Natural killer cell (primary cell): ENCODE measurements at regions not wholly inside any gene's neighbourhood (a gene's known extent, or its start where the extent isn't known, plus 50 kb on each side); places are given as distances from the start of the nearest gene placed in this dataset.

Source experiments
- ATAC-seq, 3 donors: fragments of 150-1000 bp in 2 of 3; fragments of 200-7000 bp in 1 of 3; cut with Tn5 transposase; 1 replicate in 1 of 3; 2 replicates in 2 of 3; pipeline ENCODE4 v1.10.0; 2021; ENCODE audit warnings: mild to moderate bottlenecking in 2 of 3, moderate library complexity in 2 of 3
- DNase-seq, 2 donors: peaks; one replicate each; pipeline versions ENCODE4 v3.0.0 to v3.0.0-alpha.2; 2013 to 2021; ENCODE audit warnings: mixed read lengths in 1 of 2
- H3K27ac ChIP-seq: one replicate; pipeline ENCODE4 v1.5.1; 2013; ENCODE audit warnings: mild to moderate bottlenecking, low read length
- H3K27me3 ChIP-seq: one replicate; pipeline ENCODE4 v1.6.1; 2013; ENCODE audit warnings: low read length; ENCODE audit not compliant: control insufficient read depth, insufficient read depth
- H3K36me3 ChIP-seq: one replicate; pipeline ENCODE4 v1.6.1; 2013; ENCODE audit warnings: low read length; ENCODE audit not compliant: control insufficient read depth, insufficient read depth
- H3K4me1 ChIP-seq: one replicate; pipeline ENCODE4 v1.6.1; 2013; ENCODE audit warnings: low read length; ENCODE audit not compliant: control insufficient read depth, insufficient read depth
- H3K4me3 ChIP-seq: one replicate; pipeline ENCODE4 v1.5.1; 2013; ENCODE audit warnings: low read length
- H3K9me3 ChIP-seq: one replicate; pipeline ENCODE4 v1.6.1; 2013; ENCODE audit warnings: low read length; ENCODE audit not compliant: control insufficient read depth, insufficient read depth
- H3K27ac Mint-ChIP-seq, 2 donors: one replicate each; pipeline ENCODE4 v1.8.0; 2022; ENCODE audit warnings: mild to moderate bottlenecking in 2 of 2, mixed read lengths in 2 of 2, moderate library complexity in 1 of 2
- H3K27me3 Mint-ChIP-seq, 2 donors: one replicate each; pipeline ENCODE4 v1.8.0; 2022; ENCODE audit warnings: low read depth in 2 of 2, mixed read lengths in 2 of 2
- H3K36me3 Mint-ChIP-seq: one replicate; pipeline ENCODE4 v1.8.0; 2022; ENCODE audit warnings: mixed read lengths
- H3K4me1 Mint-ChIP-seq, 2 donors: one replicate each; pipeline ENCODE4 v1.8.0; 2022; ENCODE audit warnings: mixed read lengths in 2 of 2
- H3K4me3 Mint-ChIP-seq: one replicate; pipeline ENCODE4 v1.8.0; 2022; ENCODE audit warnings: mild to moderate bottlenecking, moderate library complexity, mixed read lengths
- H3K9me3 Mint-ChIP-seq, 2 donors: one replicate each; pipeline ENCODE4 v1.8.0; 2022; ENCODE audit warnings: mixed read lengths in 2 of 2
- WGBS: methylation state at CpG from one replicate; pipeline ENCODE4 v1.1.7; 2013; ENCODE audit warnings: missing lambda C conversion rate; ENCODE audit not compliant: insufficient coverage; 5-methylcytosine and 5-hydroxymethylcytosine counted together
- intact Hi-C: fragments of 100-400 bp; cut with micrococcal nuclease; formaldehyde crosslinking; loops from one replicate; pipeline ENCODE4 v1.14.2; 2022
- TF ChIP-seq, protein P1 (sequence below): fragments of 200-600 bp; IDR thresholded peaks from one replicate; pipeline ENCODE4 v1.8.0; 2022; ENCODE audit warnings: antibody characterized with exemption

DNA sequence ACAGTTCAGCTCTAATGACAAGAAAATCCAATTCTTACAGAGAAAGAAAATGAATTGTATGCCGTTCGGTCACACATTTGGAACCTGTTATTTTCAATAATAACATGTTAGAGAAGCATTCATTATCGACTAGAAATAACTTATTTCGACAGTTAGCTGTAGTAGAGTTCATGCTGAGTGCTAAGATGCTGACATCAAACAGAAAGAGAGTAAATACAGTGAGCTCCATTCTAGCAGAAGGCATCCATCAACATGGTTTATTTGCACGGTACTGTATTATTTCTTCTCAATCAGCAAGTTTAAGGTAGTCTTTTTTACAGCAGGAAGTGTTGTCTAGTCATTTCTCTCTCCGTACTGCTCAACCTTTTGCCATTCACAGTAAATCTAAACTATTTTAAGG lies 732.1 kb downstream of the STIM2 start:
- Histone ChIP-seq H3K4me3 (no peak overlapping the region), H3K27me3 (no peaks in the 10 kb centered on the region), H3K9me3 (no peaks in the 10 kb centered on the region), H3K4me1 (no peaks in the 10 kb centered on the region), H3K27ac (no peak overlapping the region), H3K36me3 (no peaks in the 10 kb centered on the region)
- H3K4me1 Mint-ChIP-seq, result no peaks in the 10 kb centered on the region
- H3K27me3 Mint-ChIP-seq, result no peaks in the 10 kb centered on the region
- H3K27ac Mint-ChIP-seq, result no peak overlapping the region
- no peak overlapping the region for H3K4me3 Mint-ChIP-seq
- H3K36me3 Mint-ChIP-seq, result no peaks in the 10 kb centered on the region
- ATAC-seq (no peak), DNase-seq (no peak)
- WGBS, result 91% methylated on average over 6 of the region's 6 CpGs
- intact Hi-C loops, result no loop called here
- peaks cover 0 to 6% of the 10 kb centered on the region in 2 donors for H3K9me3 Mint-ChIP-seq
- TF ChIP-seq, protein P1, sequence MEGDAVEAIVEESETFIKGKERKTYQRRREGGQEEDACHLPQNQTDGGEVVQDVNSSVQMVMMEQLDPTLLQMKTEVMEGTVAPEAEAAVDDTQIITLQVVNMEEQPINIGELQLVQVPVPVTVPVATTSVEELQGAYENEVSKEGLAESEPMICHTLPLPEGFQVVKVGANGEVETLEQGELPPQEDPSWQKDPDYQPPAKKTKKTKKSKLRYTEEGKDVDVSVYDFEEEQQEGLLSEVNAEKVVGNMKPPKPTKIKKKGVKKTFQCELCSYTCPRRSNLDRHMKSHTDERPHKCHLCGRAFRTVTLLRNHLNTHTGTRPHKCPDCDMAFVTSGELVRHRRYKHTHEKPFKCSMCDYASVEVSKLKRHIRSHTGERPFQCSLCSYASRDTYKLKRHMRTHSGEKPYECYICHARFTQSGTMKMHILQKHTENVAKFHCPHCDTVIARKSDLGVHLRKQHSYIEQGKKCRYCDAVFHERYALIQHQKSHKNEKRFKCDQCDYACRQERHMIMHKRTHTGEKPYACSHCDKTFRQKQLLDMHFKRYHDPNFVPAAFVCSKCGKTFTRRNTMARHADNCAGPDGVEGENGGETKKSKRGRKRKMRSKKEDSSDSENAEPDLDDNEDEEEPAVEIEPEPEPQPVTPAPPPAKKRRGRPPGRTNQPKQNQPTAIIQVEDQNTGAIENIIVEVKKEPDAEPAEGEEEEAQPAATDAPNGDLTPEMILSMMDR, result no peak

DNA sequence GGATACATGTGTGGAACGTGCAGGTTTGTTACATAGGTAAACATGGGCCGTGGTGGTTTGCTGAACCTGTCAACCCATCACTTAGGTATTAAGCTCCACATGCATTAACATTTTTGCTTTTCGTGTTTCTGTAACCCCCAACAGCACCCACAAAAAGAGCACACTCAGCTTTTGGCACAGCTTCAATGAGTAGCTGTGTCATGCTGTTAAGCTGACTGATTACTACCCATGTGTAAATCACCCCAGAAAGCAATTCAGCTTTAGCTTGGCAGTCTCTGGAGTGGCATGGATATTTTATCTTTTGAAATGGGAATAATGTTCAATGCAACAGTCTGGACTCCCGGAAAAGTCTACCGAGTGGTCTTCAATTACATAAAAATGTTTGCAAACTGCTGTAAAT lies 734.3 kb downstream of the STIM2 start:
- WGBS, result 90% methylated on average over 5 of the region's 5 CpGs
- H3K36me3 Mint-ChIP-seq, result no peaks in the 10 kb centered on the region
- intact Hi-C loops, result no loop called here
- no peak overlapping the region for H3K27ac Mint-ChIP-seq
- Histone ChIP-seq H3K27ac (no peak overlapping the region), H3K4me1 (no peaks in the 10 kb centered on the region), H3K9me3 (no peaks in the 10 kb centered on the region), H3K36me3 (no peaks in the 10 kb centered on the region), H3K4me3 (no peak overlapping the region), H3K27me3 (no peaks in the 10 kb centered on the region)
- H3K4me1 Mint-ChIP-seq, result no peaks in the 10 kb centered on the region
- no peak for ATAC-seq
- H3K27me3 Mint-ChIP-seq, result no peaks in the 10 kb centered on the region
- H3K4me3 Mint-ChIP-seq, result no peak overlapping the region
- H3K9me3 Mint-ChIP-seq, result peaks cover 0 to 6% of the 10 kb centered on the region in 2 donors
- no peak for DNase-seq
- TF ChIP-seq, protein P1, result no peak

DNA sequence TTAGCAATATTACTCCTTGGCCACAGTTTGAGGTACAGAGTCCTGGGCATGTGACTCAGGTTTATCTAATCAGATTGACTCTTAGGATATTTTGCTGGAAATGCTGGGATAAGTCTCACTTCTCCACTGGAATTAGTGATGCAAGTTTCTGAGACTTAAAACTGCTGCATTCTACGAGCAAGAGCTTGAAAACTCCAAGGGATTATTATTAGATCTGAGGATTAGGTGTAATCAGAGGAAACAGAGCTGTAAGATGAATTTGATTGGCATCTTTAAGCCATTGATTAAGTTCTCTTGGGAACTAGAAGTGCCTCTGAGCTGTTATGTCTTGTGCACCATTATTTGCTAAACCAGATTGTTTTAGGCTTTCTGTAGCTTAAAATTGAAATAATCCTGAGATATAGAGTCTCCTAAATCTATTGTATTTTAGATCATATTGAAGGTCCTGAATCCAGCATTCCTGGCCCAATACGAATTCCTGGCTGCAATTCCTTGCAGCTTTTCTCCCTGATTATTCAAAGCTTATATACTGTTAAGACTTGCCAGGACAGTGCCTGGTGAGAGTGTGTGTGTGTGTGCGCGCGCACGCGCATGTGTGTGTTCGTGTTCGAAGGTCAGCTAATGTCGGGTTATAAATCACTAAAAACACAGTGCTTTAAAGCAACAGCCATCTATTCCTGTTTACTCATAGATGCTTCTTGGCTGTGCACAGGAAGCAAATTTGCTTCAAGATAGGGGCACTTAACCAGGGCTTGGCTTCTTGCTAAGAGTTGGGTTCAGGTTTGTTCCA lies 735.1 kb downstream of the STIM2 start:
- no peaks in the 10 kb centered on the region for H3K4me1 Mint-ChIP-seq

More for the DNA sequence above, 735.1 kb downstream of the STIM2 start:
- no peak overlapping the region for H3K27ac ChIP-seq
- no peaks in the 10 kb centered on the region for H3K27me3 Mint-ChIP-seq
- H3K27ac Mint-ChIP-seq, result no peak overlapping the region
- H3K36me3 ChIP-seq, result no peaks in the 10 kb centered on the region
- WGBS, result 66% methylated on average over 5 of the region's 10 CpGs
- no peaks in the 10 kb centered on the region for H3K27me3 ChIP-seq
- H3K9me3 ChIP-seq, result no peaks in the 10 kb centered on the region
- no peaks in the 10 kb centered on the region for H3K4me1 ChIP-seq
- no peaks in the 10 kb centered on the region for H3K36me3 Mint-ChIP-seq
- intact Hi-C loops, result no loop called here
- H3K4me3 ChIP-seq, result no peak overlapping the region
- TF ChIP-seq, protein P1, result no peak
- H3K4me3 Mint-ChIP-seq, result no peak overlapping the region
- peaks cover 0 to 6% of the 10 kb centered on the region in 2 donors for H3K9me3 Mint-ChIP-seq
- DNase-seq (no peak), ATAC-seq (no peak)
